SH-SY5Y (cell line): ENCODE measurements at regions not wholly inside any gene's neighbourhood (a gene's known extent, or its start where the extent isn't known, plus 50 kb on each side); places are given as distances from the start of the nearest gene placed in this dataset.

ENCODE experiments used
- GATA2 ChIP-seq: IDR thresholded peaks from 2 replicates; pipeline ENCODE4 v1.6.1; 2011; ENCODE audit warnings: mild to moderate bottlenecking, low read depth, low read length
- GATA3 ChIP-seq: IDR thresholded peaks from 2 replicates; pipeline ENCODE4 v1.6.1; 2011; ENCODE audit warnings: low read depth, mild to moderate bottlenecking, low read length, moderate library complexity

- TF ChIP-seq GATA2 (no peak), GATA3 (no peak)
Observed at GRCh38 chr12:58413794-58414193, 472.4 kb downstream of the ATP23 start.
